ENCODE measurements at regions not wholly inside any gene's neighbourhood (a gene's known extent, or its start where the extent isn't known, plus 50 kb on each side); places are given as distances from the start of the nearest gene placed in this dataset.

DNA sequence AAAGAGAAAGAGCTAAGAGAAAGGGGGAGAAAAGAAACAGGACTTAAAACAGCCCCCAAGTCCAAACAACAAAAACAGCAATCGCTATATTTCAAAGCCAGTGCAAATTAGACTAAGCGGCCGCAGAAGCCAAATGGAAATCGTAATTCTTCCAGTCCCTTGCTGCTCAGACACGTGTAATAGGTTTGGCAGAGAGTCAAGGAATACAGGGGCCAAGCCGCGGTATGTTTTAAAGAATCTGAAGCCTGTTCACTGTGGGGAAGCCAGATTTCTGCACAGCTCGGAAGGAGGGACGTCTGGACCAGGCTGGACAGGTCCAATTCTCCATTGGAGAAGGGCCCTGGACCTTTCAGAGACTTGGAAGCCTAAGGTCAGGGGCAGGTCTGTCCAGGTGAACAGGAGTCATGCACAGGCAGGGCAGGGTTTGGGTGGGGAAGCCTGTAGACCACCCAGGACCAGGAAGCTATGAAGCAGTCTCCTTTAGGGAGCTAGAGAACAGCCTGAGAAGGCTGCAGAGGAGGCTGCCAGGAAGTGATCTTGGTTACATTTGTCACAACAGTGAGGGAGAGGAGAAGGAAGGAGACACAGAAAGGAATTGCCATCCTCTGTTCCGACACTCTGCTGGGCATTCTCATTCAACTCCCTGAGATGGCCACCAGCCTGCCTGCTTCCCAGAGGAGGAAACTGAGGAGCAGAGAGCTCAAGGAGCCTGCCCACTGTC lies 265.5 kb upstream of the ISX start:
- no peaks in the 10 kb centered on the region for H3K36me3 Mint-ChIP-seq
- H3K79me2 ChIP-seq (ENCODE audit: low read depth) = no peaks in the 10 kb centered on the region
- H3K27me3 Mint-ChIP-seq (ENCODE audit: insufficient read depth, low read depth) = peaks cover 2% of the 10 kb centered on the region

GRCh38 chr22:34801221-34801620 lies 264.7 kb upstream of the ISX start:
- Histone ChIP-seq H4K20me1 (ENCODE audit: low read depth) (no peaks in the 10 kb centered on the region), H3K4me1 (no peaks in the 10 kb centered on the region), H3K9me3 (ENCODE audit: low read depth) (no peaks in the 10 kb centered on the region), H3K27ac (no peak overlapping the region), H3F3A (ENCODE audit: low read depth) (no peaks in the 10 kb centered on the region), H3K4me2 (no peak overlapping the region), H3K79me2 (ENCODE audit: low read depth) (no peaks in the 10 kb centered on the region), H3K27me3 (no peaks in the 10 kb centered on the region), H3K4me3 (no peak overlapping the region), H3K9ac (no peak overlapping the region), H3K36me3 (no peaks in the 10 kb centered on the region), H2AFZ (replicated peaks) (no peak overlapping the region)
- Mint-ChIP-seq H3K4me1 (no peaks in the 10 kb centered on the region), H3K27ac (no peak overlapping the region), H3K9me3 (no peaks in the 10 kb centered on the region), H3K36me3 (no peaks in the 10 kb centered on the region), H3K4me3 (no peak overlapping the region), H3K27me3 (ENCODE audit: insufficient read depth, low read depth) (peaks cover 2% of the 10 kb centered on the region)
- TF ChIP-seq EZH2phosphoT487 (IDR thresholded peaks at IDR 0.05) = no peak
- TF ChIP-seq EZH2 (IDR thresholded peaks at IDR 0.05) = no peak
- TF ChIP-seq, protein P1, sequence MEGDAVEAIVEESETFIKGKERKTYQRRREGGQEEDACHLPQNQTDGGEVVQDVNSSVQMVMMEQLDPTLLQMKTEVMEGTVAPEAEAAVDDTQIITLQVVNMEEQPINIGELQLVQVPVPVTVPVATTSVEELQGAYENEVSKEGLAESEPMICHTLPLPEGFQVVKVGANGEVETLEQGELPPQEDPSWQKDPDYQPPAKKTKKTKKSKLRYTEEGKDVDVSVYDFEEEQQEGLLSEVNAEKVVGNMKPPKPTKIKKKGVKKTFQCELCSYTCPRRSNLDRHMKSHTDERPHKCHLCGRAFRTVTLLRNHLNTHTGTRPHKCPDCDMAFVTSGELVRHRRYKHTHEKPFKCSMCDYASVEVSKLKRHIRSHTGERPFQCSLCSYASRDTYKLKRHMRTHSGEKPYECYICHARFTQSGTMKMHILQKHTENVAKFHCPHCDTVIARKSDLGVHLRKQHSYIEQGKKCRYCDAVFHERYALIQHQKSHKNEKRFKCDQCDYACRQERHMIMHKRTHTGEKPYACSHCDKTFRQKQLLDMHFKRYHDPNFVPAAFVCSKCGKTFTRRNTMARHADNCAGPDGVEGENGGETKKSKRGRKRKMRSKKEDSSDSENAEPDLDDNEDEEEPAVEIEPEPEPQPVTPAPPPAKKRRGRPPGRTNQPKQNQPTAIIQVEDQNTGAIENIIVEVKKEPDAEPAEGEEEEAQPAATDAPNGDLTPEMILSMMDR (IDR thresholded peaks at IDR 0.05) = no peak
- DNase-seq (ENCODE audit: low spot score) = no peak

More for the DNA sequence above, 265.5 kb upstream of the ISX start:
- Histone ChIP-seq H3K4me2 (no peak overlapping the region), H3K9ac (no peak overlapping the region), H3K9me3 (ENCODE audit: low read depth) (no peaks in the 10 kb centered on the region), H2AFZ (replicated peaks) (no peak overlapping the region), H4K20me1 (ENCODE audit: low read depth) (no peaks in the 10 kb centered on the region), H3K36me3 (no peaks in the 10 kb centered on the region), H3K4me1 (no peaks in the 10 kb centered on the region), H3K27me3 (no peaks in the 10 kb centered on the region), H3F3A (ENCODE audit: low read depth) (no peaks in the 10 kb centered on the region), H3K4me3 (no peak overlapping the region), H3K27ac (no peak overlapping the region)
- DNase-seq (ENCODE audit: low spot score) = no peak
- no peak for TF ChIP-seq EZH2 (IDR thresholded peaks at IDR 0.05)
- TF ChIP-seq EZH2phosphoT487 (IDR thresholded peaks at IDR 0.05) = no peak
- TF ChIP-seq, protein P1 (IDR thresholded peaks at IDR 0.05) = no peak
- Mint-ChIP-seq H3K27ac (no peak overlapping the region), H3K4me3 (no peak overlapping the region), H3K9me3 (no peaks in the 10 kb centered on the region), H3K4me1 (no peaks in the 10 kb centered on the region)

DNA sequence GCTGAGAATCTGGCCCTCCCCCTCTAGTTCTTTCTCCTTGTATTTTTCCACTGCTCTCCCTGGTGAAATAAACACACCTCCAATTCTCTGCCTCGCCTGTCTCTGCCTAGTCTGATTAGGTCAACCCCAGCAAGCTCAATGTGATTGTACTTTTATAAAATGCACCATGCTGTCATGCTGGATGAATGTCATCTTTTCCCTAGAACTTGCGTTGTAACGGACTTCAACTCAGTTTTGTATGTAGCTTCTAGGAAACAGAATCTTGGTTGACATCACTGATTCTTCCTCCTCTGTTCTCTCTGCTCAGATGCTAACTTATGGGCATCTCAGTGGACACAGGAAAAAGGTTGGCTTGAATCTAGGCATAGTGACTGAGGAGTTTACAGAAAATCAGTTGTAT lies 261.9 kb upstream of the ISX start:
- Histone ChIP-seq H3F3A (ENCODE audit: low read depth) (no peaks in the 10 kb centered on the region), H3K79me2 (ENCODE audit: low read depth) (no peaks in the 10 kb centered on the region), H3K9ac (no peak overlapping the region), H3K27ac (no peak overlapping the region), H3K36me3 (no peaks in the 10 kb centered on the region), H3K4me2 (no peak overlapping the region), H3K9me3 (ENCODE audit: low read depth) (no peaks in the 10 kb centered on the region), H2AFZ (replicated peaks) (no peak overlapping the region), H3K4me3 (no peak overlapping the region), H3K27me3 (no peaks in the 10 kb centered on the region), H4K20me1 (ENCODE audit: low read depth) (no peaks in the 10 kb centered on the region), H3K4me1 (no peaks in the 10 kb centered on the region)
- Mint-ChIP-seq H3K4me1 (no peaks in the 10 kb centered on the region), H3K27me3 (ENCODE audit: insufficient read depth, low read depth) (peaks cover 2% of the 10 kb centered on the region), H3K4me3 (no peak overlapping the region), H3K9me3 (no peaks in the 10 kb centered on the region), H3K36me3 (no peaks in the 10 kb centered on the region), H3K27ac (no peak overlapping the region)
- TF ChIP-seq, protein P1 (IDR thresholded peaks at IDR 0.05) = no peak
- no peak for TF ChIP-seq EZH2phosphoT487 (IDR thresholded peaks at IDR 0.05)
- no peak for TF ChIP-seq EZH2 (IDR thresholded peaks at IDR 0.05)
- no peak for DNase-seq (ENCODE audit: low spot score)
